ENCODE measurements at regions not wholly inside any gene's neighbourhood (a gene's known extent, or its start where the extent isn't known, plus 50 kb on each side); places are given as distances from the start of the nearest gene placed in this dataset.

DNA sequence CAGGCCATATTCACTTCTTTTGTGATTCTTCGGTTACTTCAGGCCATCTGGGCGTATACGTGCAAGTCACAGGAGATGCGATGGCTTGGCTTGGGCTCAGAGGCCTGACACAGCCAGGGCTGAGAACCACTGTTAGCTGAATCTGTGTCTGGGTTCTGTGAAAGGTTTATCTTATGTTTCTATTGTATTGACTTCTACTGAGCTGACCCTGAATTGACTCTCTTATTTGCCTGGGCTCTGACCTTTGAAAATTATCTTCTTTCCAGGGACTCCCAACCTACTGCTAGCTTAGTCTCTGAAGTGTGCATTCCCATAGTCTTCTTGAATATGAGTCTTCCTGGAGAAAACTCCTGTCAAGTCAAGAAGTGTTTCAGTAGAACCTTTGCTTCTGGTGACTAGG is 226.4 kb upstream of the SOX4 start:
- TF ChIP-seq ZNF548 (tag by site-specific recombination; IDR thresholded peaks at IDR 0.05) (no peak), ZNF701 (tag by site-specific recombination; IDR thresholded peaks at IDR 0.05) (no peak), ZNF513 (tag by site-specific recombination; IDR thresholded peaks at IDR 0.05) (no peak), ZNF146 (tag by site-specific recombination; IDR thresholded peaks at IDR 0.05) (no peak), ZBTB11 (tag by site-specific recombination; conservative IDR thresholded peaks at IDR 0.05; ENCODE audit: low read depth) (no peak), ZNF223 (tag by site-specific recombination; IDR thresholded peaks at IDR 0.05) (no peak), ZNF747 (tag by site-specific recombination; IDR thresholded peaks at IDR 0.05) (no peak), ZBTB48 (tag by site-specific recombination; IDR thresholded peaks at IDR 0.05) (no peak), ZNF138 (tag by site-specific recombination; IDR thresholded peaks at IDR 0.05; ENCODE audit: borderline replicate concordance) (no peak), GLI2 (tag by site-specific recombination; IDR thresholded peaks at IDR 0.05; ENCODE audit: borderline replicate concordance, low read depth) (no peak), ZNF843 (tag by site-specific recombination; IDR thresholded peaks at IDR 0.05) (no peak), WT1 (tag by site-specific recombination; IDR thresholded peaks at IDR 0.05) (no peak)
- TF ChIP-seq, protein P1, sequence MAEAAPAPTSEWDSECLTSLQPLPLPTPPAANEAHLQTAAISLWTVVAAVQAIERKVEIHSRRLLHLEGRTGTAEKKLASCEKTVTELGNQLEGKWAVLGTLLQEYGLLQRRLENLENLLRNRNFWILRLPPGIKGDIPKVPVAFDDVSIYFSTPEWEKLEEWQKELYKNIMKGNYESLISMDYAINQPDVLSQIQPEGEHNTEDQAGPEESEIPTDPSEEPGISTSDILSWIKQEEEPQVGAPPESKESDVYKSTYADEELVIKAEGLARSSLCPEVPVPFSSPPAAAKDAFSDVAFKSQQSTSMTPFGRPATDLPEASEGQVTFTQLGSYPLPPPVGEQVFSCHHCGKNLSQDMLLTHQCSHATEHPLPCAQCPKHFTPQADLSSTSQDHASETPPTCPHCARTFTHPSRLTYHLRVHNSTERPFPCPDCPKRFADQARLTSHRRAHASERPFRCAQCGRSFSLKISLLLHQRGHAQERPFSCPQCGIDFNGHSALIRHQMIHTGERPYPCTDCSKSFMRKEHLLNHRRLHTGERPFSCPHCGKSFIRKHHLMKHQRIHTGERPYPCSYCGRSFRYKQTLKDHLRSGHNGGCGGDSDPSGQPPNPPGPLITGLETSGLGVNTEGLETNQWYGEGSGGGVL (tag by site-specific recombination; IDR thresholded peaks at IDR 0.05) = no peak
- TF ChIP-seq, protein P2, sequence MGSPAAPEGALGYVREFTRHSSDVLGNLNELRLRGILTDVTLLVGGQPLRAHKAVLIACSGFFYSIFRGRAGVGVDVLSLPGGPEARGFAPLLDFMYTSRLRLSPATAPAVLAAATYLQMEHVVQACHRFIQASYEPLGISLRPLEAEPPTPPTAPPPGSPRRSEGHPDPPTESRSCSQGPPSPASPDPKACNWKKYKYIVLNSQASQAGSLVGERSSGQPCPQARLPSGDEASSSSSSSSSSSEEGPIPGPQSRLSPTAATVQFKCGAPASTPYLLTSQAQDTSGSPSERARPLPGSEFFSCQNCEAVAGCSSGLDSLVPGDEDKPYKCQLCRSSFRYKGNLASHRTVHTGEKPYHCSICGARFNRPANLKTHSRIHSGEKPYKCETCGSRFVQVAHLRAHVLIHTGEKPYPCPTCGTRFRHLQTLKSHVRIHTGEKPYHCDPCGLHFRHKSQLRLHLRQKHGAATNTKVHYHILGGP (tag by site-specific recombination; IDR thresholded peaks at IDR 0.05) = no peak
- Histone ChIP-seq H3K36me3 (ENCODE audit: control insufficient read depth in 2 of 2, insufficient read depth in 1 of 2, low read length in 2 of 2) (no peaks in the 10 kb centered on the region), H3K4me3 (ENCODE audit: low read depth, low read length) (no peak overlapping the region), H3K4me1 (ENCODE audit: control insufficient read depth, insufficient read depth, low read length) (peaks cover 4% of the 10 kb centered on the region), H3K9me3 (ENCODE audit: control insufficient read depth, insufficient read depth, low read depth, low read length) (no peaks in the 10 kb centered on the region), H3K27ac (ENCODE audit: extremely low read depth, low read depth, low read length) (no peak overlapping the region)
- CTCF ChIA-PET = no interaction called here
- POLR2A ChIA-PET = no interaction called here

DNA sequence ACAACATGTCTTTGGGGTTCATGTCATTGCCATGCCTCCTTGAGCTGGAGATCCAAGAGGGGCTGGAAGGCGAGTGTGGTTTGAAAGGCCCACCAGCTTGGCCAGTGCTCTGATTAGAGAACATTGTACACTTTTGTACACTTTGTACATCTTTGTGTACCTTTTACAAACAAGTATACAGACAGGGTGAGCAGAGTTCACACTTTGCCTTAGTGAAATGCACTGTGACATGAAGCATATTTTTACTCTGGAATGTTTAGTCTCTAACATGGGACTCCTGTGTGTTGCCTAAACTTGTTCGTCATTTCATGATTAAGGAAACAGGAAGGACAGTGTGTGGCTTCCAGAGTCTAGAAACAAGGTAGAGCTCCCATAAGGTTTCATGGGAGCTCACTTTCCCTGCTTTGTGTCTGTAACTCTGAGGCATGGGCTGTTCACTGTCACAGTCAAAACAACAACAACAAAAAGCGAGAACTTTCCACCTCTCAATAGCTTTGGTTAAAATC is 225.8 kb upstream of the SOX4 start:
- ChIA-PET POLR2A (no interaction called here), CTCF (interaction anchor here (0.7 kb wide), 1 partner anchor 42 kb away, joined by 3 read pairs; no protein-coding TSS in a partner anchor)
- Histone ChIP-seq H3K4me3 (ENCODE audit: low read depth, low read length) (no peak overlapping the region), H3K9me3 (ENCODE audit: control insufficient read depth, insufficient read depth, low read depth, low read length) (no peaks in the 10 kb centered on the region), H3K36me3 (ENCODE audit: control insufficient read depth in 2 of 2, insufficient read depth in 1 of 2, low read length in 2 of 2) (no peaks in the 10 kb centered on the region), H3K4me1 (ENCODE audit: control insufficient read depth, insufficient read depth, low read length) (peaks cover 4% of the 10 kb centered on the region), H3K27ac (ENCODE audit: extremely low read depth, low read depth, low read length) (no peak overlapping the region)
- TF ChIP-seq ZNF391 (tag by site-specific recombination; IDR thresholded peaks at IDR 0.05; ENCODE audit: borderline replicate concordance, low read depth) (no peak), ZBTB17 (tag by site-specific recombination; IDR thresholded peaks at IDR 0.05) (no peak), ZNF324 (tag by site-specific recombination; IDR thresholded peaks at IDR 0.05) (no peak), ZNF629 (tag by site-specific recombination; IDR thresholded peaks at IDR 0.05) (no peak)
